Vagina (tissue), 2 donors: ENCODE measurements at regions not wholly inside any gene's neighbourhood (a gene's known extent, or its start where the extent isn't known, plus 50 kb on each side); places are given as distances from the start of the nearest gene placed in this dataset.

ENCODE experiments used
- DNase-seq, 2 donors: peaks; one replicate each; pipeline ENCODE4 v3.0.0-alpha.2; 2017; ENCODE audit errors: extremely low spot score in 2 of 2
- H3K27ac ChIP-seq: fragments of 200-600 bp; sonication (generic); one replicate; pipeline ENCODE4 v1.5.1; 2019
- H3K27me3 ChIP-seq: fragments of 200-600 bp; sonication (generic); one replicate; pipeline ENCODE4 v1.5.1; 2019
- H3K36me3 ChIP-seq, 2 donors: fragments of 200-600 bp; sonication (generic); one replicate each; pipeline ENCODE4 v1.5.1; 2017 to 2019
- H3K4me1 ChIP-seq: fragments of 200-600 bp; sonication (generic); one replicate; pipeline ENCODE4 v1.5.1; 2019
- H3K4me3 ChIP-seq, 2 donors: fragments of 200-600 bp; sonication (generic); 1 replicate in 1 of 2; 2 replicates in 1 of 2; pipeline ENCODE4 v1.5.1; 2016 to 2019
- H3K9me3 ChIP-seq: fragments of 200-600 bp; sonication (generic); one replicate; pipeline ENCODE4 v1.5.1; 2019
- CTCF ChIP-seq, 3 experiments: fragments of 450-650 bp in 2 of 3; fragments of 200-600 bp in 1 of 3; sonication (generic) in 1 of 3; IDR thresholded peaks; one replicate each; pipeline ENCODE4 v1.5.1; 2017 to 2019; ENCODE audit warnings: antibody characterized with exemption in 3 of 3, mild to moderate bottlenecking in 2 of 3, moderate library complexity in 2 of 3
- POLR2A ChIP-seq, 2 donors: fragments of 450-650 bp; IDR thresholded peaks; one replicate each; pipeline ENCODE4 v1.6.1; 2017; ENCODE audit warnings: antibody characterized with exemption in 2 of 2, mild to moderate bottlenecking in 2 of 2, moderate library complexity in 2 of 2
- POLR2AphosphoS5 ChIP-seq, 2 donors: sonication (generic); formaldehyde crosslinking; IDR thresholded peaks; one replicate each; pipeline ENCODE4 v1.9.0; 2017; ENCODE audit warnings: antibody characterized with exemption in 2 of 2, mild to moderate bottlenecking in 2 of 2, low read depth in 1 of 2; ENCODE audit not compliant: insufficient read depth in 1 of 2
- intact Hi-C: fragments of 100-400 bp; cut with DNase I; formaldehyde crosslinking; loops from one replicate; pipeline ENCODE4 v1.15.1; 2023

DNA sequence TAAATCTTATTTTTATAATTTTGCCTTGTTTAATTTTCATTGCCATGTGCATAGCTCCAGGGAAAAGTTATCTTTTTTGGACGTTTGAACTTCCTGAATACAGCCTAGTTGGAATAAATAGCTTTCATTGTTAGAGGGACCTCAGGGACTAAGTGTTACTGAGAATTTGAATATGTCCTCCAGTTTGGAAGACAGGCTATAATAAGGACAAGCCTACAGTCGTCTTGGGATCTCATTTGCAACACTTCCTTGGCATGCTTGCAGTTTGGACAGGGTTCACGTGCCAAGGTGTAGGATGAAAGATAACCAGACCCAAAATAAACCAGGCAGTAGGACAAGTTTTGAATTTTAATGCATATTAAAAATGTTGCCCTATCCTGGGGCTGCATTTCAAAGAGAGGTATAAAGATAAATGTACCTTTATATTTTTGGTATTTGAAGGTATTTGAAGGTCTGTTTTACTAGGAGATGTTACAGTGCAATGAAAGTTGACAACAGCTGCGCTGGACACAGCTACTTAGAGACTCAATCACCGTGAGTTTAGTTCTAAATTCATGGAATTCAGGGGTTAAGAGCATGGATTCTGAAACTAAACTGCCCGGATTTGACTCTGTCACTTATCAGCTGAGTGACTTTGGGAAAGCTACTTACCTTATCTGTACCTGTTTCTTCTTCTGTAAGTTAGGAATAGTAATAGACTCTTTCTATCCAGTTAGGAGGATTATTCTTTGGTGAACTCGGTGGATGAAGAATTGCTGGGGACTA, 134.1 kb downstream of the ACTBL2 start:
- intact Hi-C loops: no loop called here
- H3K9me3 ChIP-seq: no peaks in the 10 kb centered on the region
- no peak for DNase-seq
- no peak for TF ChIP-seq CTCF (IDR thresholded peaks at IDR 0.05)
- no peak for TF ChIP-seq POLR2AphosphoS5 (IDR thresholded peaks at IDR 0.05; ENCODE audit: insufficient read depth in 1 of 2, low read depth in 1 of 2)
- no peak for TF ChIP-seq POLR2A (IDR thresholded peaks at IDR 0.05)
- H3K27ac ChIP-seq: no peak overlapping the region
- H3K4me1 ChIP-seq: no peaks in the 10 kb centered on the region
- H3K36me3 ChIP-seq: no peaks in the 10 kb centered on the region
- H3K27me3 ChIP-seq: no peaks in the 10 kb centered on the region
- no peak overlapping the region for H3K4me3 ChIP-seq

- H3K4me3 ChIP-seq: no peak overlapping the region
- intact Hi-C loops: no loop called here
- no peak for TF ChIP-seq POLR2A (IDR thresholded peaks at IDR 0.05)
- TF ChIP-seq POLR2AphosphoS5 (IDR thresholded peaks at IDR 0.05; ENCODE audit: insufficient read depth in 1 of 2, low read depth in 1 of 2): no peak
- no peak for TF ChIP-seq CTCF (IDR thresholded peaks at IDR 0.05)
Measured at GRCh38 chr5:57346328-57346727, 136.3 kb downstream of the ACTBL2 start.

DNA sequence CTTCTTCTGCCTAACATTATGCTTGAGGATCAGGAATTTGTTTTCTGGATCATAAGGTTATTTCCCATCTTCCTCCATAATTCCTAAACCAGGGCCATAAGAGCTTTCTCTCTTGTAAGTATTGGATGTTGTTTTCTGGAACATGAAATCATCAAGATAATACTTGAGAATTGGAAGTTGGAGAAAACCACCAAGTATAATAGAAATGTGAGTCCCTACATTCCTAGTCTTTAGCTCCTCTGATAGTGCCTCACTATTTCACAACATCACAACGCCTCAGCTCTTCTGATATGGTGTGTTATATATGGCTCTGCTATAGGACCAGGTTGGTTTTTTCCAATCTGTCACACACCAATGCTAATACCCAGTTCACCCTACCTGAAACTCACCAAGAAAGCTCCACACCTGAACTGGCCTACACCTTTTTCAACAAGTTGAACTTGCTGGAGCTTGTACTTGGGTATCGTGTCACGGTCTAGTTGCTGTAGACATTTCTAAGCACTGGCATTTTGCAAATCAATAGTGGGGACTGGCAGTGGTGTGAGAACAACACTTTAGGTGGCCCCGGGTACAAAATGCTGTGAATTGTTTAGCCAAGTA, 141.1 kb downstream of the ACTBL2 start:
- intact Hi-C loops: no loop called here
- DNase-seq: no peak
- Histone ChIP-seq H3K9me3 (no peaks in the 10 kb centered on the region), H3K36me3 (no peaks in the 10 kb centered on the region), H3K27me3 (no peaks in the 10 kb centered on the region), H3K4me3 (no peak overlapping the region), H3K27ac (no peak overlapping the region), H3K4me1 (no peaks in the 10 kb centered on the region)
- TF ChIP-seq POLR2AphosphoS5 (IDR thresholded peaks at IDR 0.05; ENCODE audit: insufficient read depth in 1 of 2, low read depth in 1 of 2) (no peak), CTCF (IDR thresholded peaks at IDR 0.05) (no peak), POLR2A (IDR thresholded peaks at IDR 0.05) (no peak)

More at GRCh38 chr5:57346328-57346727, 136.3 kb downstream of the ACTBL2 start:
- Histone ChIP-seq H3K27ac (no peak overlapping the region), H3K4me1 (no peaks in the 10 kb centered on the region), H3K36me3 (no peaks in the 10 kb centered on the region), H3K9me3 (no peaks in the 10 kb centered on the region), H3K27me3 (no peaks in the 10 kb centered on the region)
- no peak for DNase-seq

- H3K36me3 ChIP-seq: no peaks in the 10 kb centered on the region
- intact Hi-C loops: no loop called here
- TF ChIP-seq CTCF (IDR thresholded peaks at IDR 0.05) (no peak), POLR2AphosphoS5 (IDR thresholded peaks at IDR 0.05; ENCODE audit: insufficient read depth in 1 of 2, low read depth in 1 of 2) (no peak), POLR2A (IDR thresholded peaks at IDR 0.05) (no peak)
- H3K9me3 ChIP-seq: no peaks in the 10 kb centered on the region
- DNase-seq: no peak
- H3K4me1 ChIP-seq: no peaks in the 10 kb centered on the region
- H3K27ac ChIP-seq: no peak overlapping the region
- H3K27me3 ChIP-seq: no peaks in the 10 kb centered on the region
- no peak overlapping the region for H3K4me3 ChIP-seq
Measured at GRCh38 chr5:57340681-57341080, 141.9 kb downstream of the ACTBL2 start.

DNA sequence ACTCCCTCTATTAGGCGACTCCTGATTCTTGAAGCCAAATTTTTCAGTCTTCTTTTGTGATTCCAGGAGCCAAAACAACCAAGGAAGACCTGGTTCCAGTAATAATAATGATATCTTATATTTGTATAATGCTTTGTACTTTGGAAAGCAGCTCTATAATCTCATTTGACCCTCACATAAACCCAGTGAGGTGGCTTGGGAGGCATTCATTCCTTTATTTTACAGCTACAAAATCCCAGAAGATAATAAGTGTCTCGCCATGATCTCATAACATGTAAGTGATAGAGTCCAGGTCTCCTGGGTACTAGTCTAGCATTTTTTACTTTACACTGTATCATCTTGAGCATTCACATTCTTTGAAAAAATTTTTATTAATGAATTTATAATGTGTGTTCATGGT, 143.1 kb downstream of the ACTBL2 start:
- intact Hi-C loops: no loop called here
- Histone ChIP-seq H3K27ac (no peak overlapping the region), H3K27me3 (no peaks in the 10 kb centered on the region), H3K4me3 (no peak overlapping the region), H3K4me1 (no peaks in the 10 kb centered on the region), H3K9me3 (no peaks in the 10 kb centered on the region), H3K36me3 (no peaks in the 10 kb centered on the region)
- no peak for DNase-seq
- no peak for TF ChIP-seq CTCF (IDR thresholded peaks at IDR 0.05)
- no peak for TF ChIP-seq POLR2A (IDR thresholded peaks at IDR 0.05)
- TF ChIP-seq POLR2AphosphoS5 (IDR thresholded peaks at IDR 0.05; ENCODE audit: insufficient read depth in 1 of 2, low read depth in 1 of 2): no peak
